CD4-positive, alpha-beta T cell treated with Interleukin-10 for 1 hour (primary cell): ENCODE measurements at regions not wholly inside any gene's neighbourhood (a gene's known extent, or its start where the extent isn't known, plus 50 kb on each side); places are given as distances from the start of the nearest gene placed in this dataset.

Experiments
- DNase-seq: peaks from one replicate; pipeline ENCODE4 v3.0.0-alpha.2; 2020

- DNase-seq = no peak
These were observed 216.0 kb upstream of the SLITRK1 start for GRCh38 chr13:84098273-84098672.

GRCh38 chr13:84097148-84097547 is 214.9 kb upstream of the SLITRK1 start:
- DNase-seq = no peak

- no peak for DNase-seq
These were observed 213.9 kb upstream of the SLITRK1 start for GRCh38 chr13:84096216-84096615.

GRCh38 chr13:84088996-84089395 is 206.7 kb upstream of the SLITRK1 start:
- no peak for DNase-seq

GRCh38 chr13:84086847-84087162 is 204.5 kb upstream of the SLITRK1 start:
- no peak for DNase-seq

GRCh38 chr13:84086098-84086846 is 204.0 kb upstream of the SLITRK1 start:
- peak; percentile 30 for DNase-seq

GRCh38 chr13:84082462-84082861 is 200.2 kb upstream of the SLITRK1 start:
- no peak for DNase-seq

- DNase-seq = no peak
These were observed 198.7 kb upstream of the SLITRK1 start for GRCh38 chr13:84080748-84081530.

GRCh38 chr13:84077271-84077670 is 195.0 kb upstream of the SLITRK1 start:
- no peak for DNase-seq

- DNase-seq = no peak
These were observed 194.0 kb upstream of the SLITRK1 start for GRCh38 chr13:84076280-84076679.

- no peak for DNase-seq
These were observed 168.3 kb upstream of the SLITRK1 start for GRCh38 chr13:84050536-84050935.

- DNase-seq = no peak
These were observed 167.4 kb upstream of the SLITRK1 start for GRCh38 chr13:84049443-84050219.

- no peak for DNase-seq
These were observed 162.5 kb upstream of the SLITRK1 start for GRCh38 chr13:84044805-84045204.

- peak; percentile 6 for DNase-seq
These were observed 155.7 kb upstream of the SLITRK1 start for GRCh38 chr13:84038001-84038400.

- DNase-seq = no peak
These were observed 149.8 kb upstream of the SLITRK1 start for GRCh38 chr13:84032116-84032515.

GRCh38 chr13:84031120-84031519 is 148.8 kb upstream of the SLITRK1 start:
- DNase-seq = no peak

- DNase-seq = no peak
These were observed 147.1 kb upstream of the SLITRK1 start for GRCh38 chr13:84029396-84029795.

GRCh38 chr13:84025824-84026223 is 143.6 kb upstream of the SLITRK1 start:
- no peak for DNase-seq

- no peak for DNase-seq
These were observed 114.1 kb upstream of the SLITRK1 start for GRCh38 chr13:83996415-83996814.

- DNase-seq = no peak
These were observed 113.7 kb upstream of the SLITRK1 start for GRCh38 chr13:83995930-83996329.

GRCh38 chr13:83992566-83993358 is 110.5 kb upstream of the SLITRK1 start:
- no peak for DNase-seq

- DNase-seq = no peak
These were observed 105.1 kb upstream of the SLITRK1 start for GRCh38 chr13:83987394-83987793.

- no peak for DNase-seq
These were observed 102.5 kb upstream of the SLITRK1 start for GRCh38 chr13:83984793-83985192.
